Right renal cortex interstitium (tissue), 3 donors: ENCODE measurements at regions not wholly inside any gene's neighbourhood (a gene's known extent, or its start where the extent isn't known, plus 50 kb on each side); places are given as distances from the start of the nearest gene placed in this dataset.
"Not testable (repeated sequence)": the region's sequence is repeated elsewhere in the genome, so short reads cannot be mapped to it uniquely, and the experiment has no call there.

Experiments
- DNase-seq, 3 donors: peaks; one replicate each; pipeline ENCODE4 v3.0.0-alpha.2; 2013; ENCODE audit warnings: low read depth in 3 of 3, low spot score in 2 of 3

DNA sequence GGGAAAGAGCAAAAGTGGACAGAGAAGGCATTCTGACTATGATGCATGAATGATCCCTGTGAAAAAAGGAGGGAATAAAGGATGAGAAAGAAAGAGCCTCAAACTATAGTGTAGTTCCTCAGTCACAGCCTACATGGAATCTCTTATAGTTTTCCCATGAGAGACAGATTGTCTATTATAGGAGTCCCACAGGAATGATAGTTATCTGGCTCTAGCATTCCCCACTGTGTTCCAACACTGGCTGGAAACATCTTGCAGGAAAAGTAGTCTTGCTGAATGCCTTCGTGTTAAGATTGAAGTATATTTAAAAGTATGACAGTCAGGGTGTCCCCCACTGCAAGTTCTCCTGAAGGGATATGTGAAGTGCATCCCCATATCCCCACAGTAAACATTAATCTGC, 641.5 kb upstream of the NECTIN3 start:
- no peak for DNase-seq

- DNase-seq, result no peak
These were observed 635.4 kb upstream of the NECTIN3 start for GRCh38 chr3:110436209-110436608.

GRCh38 chr3:110440066-110440653, 631.5 kb upstream of the NECTIN3 start:
- DNase-seq, result not testable (repeated sequence)

- DNase-seq, result no peak
These were observed 617.5 kb upstream of the NECTIN3 start for GRCh38 chr3:110454066-110454465.

GRCh38 chr3:110456001-110456400, 615.6 kb upstream of the NECTIN3 start:
- no peak for DNase-seq

DNA sequence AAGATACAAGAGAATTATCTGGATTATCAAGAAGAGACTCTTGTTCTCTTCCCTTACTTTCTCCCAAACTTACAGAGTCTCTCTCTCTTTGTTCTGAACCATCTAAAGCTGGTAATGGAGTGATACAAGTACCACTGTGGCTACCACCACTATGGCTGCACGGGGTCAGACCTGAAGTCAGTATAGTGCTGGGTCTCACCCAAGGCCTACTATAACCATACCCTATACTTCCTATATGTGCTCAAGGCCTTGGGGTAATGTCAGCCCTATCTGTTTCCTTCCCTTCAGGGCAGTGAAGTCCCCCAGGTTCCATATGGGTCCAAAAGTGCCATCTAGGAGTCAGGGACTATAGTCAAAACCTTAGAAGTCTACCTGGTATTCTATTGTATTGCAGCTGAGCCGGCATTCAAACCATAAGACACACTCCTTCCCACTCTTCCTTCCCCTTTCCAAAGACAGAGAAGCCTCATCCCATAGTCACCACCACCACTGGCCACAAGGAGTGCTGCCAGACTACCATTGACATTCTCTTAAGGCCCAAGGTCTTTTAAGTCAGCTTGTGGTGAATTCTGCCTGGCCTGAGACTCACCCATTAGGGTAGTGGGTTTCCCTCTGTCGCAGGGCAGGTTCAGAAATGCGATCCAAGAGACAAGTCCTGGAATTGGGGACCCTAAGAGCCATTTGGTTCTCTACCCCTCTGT, 615.0 kb upstream of the NECTIN3 start:
- no peak for DNase-seq

GRCh38 chr3:110457508-110457907, 614.1 kb upstream of the NECTIN3 start:
- no peak for DNase-seq

- no peak for DNase-seq
These were observed 612.6 kb upstream of the NECTIN3 start for GRCh38 chr3:110459021-110459420.

DNA sequence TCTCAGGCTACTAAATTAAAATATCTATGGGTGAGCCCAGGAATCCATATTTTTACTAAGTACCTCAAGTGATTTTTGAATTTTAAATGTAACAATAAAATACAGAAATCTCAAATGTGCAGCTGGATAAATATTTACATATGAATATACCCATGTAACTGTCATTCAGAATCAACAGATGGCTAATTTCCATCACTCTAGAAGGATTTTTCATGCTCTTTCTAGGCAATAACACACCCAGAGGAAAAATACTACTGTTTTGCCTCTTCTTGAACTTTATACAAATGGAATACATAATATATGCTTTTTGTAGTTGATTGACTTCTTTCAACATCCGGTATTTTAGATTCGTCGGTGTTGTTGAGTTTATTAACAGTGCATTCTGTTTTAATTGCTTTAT, 601.3 kb upstream of the NECTIN3 start:
- no peak for DNase-seq

DNA sequence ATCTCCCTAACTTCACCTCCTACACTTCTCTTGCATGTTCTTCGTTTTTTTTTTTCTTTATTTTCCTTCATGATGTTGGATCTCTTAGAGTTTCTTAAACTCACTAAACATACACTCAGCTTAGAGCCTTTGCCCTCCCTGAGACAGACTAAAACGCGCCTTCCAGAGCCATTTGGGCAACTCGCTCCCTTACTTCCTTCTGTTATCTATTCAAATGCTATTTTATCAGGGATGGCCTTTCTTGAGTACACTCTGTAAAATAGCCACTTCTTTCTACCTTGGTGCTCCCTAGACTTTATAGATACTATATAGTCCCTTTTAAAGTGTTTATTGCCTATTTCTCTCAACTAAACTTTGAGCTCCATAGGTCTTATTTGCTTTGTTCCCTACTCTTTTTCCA, 598.2 kb upstream of the NECTIN3 start:
- no peak for DNase-seq

DNA sequence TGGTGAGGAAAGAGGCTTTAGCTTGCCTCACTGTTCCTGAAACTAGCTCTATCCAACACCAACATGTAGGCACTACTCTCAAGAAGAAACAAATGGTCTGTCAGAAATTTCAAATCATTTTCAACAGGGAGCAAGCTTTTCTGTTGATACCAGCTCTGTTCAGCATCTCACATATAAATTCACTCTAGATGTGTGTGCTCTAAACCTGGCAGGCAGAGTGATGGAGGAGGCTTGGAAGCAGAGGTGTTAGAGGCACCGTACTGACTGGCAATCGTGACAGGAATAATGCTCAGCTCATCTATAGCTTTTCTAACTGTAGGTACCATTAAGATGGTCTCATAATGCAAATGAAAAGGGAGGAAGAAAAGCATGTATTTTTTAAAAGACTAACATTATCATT, 597.2 kb upstream of the NECTIN3 start:
- no peak for DNase-seq

DNA sequence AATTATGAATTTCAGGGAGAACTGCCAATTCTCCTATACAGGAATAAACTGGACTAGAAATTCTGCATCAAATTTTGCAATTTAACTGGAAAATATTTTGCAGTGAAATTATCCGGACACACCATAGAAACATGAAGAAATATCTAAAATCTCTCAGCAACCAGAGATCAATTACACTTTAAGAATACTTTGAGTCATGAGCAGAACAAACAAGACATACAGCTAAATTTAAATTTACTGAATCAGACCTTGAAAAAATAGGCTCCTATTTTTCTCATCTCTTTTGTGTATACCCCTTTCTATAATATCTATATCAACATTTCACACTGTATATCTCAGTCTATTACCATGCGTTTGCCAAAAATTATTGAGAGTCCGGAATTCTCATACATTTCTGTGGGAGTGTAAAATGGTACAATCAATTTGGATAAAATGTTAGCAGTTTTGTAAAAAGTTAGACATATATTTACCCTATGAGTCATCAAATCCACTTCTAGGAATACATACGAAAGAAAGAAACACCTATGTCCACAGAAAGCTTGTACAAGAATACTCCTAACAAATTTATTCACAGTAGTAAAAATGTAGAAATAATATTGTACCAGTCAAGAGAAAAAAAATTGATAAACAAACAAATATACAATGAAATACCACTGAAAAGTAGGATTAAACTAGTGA, 593.1 kb upstream of the NECTIN3 start:
- no peak for DNase-seq

DNA sequence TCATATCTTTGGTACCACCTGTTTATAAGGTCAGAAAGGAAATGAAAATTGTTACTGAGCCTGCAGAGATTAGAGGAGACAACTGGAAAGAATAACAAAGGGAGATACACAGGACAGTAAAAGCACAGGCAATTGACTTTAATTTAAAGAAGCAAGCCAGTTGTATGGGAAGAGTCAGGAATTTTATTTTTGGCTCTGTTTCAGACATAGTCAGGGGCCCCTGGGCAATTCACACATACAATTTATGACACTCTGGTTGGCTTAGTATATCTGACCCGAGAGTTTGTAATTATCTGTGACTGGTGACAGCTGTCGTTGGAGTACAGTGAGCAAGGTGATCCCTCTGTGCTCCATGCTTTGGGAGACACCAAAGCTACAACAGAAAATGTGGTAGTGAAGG, 591.9 kb upstream of the NECTIN3 start:
- DNase-seq, result peak in 1 of 3 donors; percentile 10

DNA sequence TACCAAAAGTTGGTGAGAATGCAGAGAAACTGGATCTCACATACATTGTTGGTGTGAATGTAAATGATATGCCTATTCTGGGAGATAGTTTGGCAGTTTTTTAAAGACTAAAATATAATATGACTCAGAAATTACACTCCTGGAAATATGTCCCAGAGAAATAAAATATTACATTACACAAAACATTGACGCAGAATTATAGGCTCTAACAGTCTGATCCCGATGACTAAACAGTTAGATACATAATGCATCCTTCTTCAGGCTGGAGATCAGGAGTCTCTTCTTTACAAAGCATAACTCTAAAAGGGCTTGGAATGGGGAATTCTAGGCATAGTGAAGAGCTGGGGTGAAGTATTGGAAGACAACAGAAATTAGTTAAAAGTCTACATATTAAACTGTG, 586.2 kb upstream of the NECTIN3 start:
- no peak for DNase-seq

GRCh38 chr3:110487840-110488239, 583.8 kb upstream of the NECTIN3 start:
- DNase-seq, result no peak

DNA sequence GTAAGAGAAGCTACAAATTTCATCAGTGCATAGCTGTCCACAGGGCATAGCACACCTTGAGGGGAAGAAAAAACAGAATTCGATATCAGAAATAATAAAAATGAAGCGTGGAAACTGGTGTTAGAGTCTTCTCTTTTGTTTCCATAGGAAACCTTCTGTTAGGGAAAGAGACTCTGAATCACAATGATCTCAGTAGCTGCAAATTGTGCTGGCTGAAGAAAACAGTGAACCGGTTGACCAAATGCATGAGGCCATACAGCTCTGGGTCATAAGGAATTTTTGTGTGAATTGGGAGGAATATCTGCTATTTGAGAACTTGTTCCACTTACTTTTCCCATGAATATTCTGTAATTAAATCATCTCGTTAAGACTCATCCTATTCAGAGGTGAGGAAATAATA, 580.2 kb upstream of the NECTIN3 start:
- DNase-seq, result no peak

DNA sequence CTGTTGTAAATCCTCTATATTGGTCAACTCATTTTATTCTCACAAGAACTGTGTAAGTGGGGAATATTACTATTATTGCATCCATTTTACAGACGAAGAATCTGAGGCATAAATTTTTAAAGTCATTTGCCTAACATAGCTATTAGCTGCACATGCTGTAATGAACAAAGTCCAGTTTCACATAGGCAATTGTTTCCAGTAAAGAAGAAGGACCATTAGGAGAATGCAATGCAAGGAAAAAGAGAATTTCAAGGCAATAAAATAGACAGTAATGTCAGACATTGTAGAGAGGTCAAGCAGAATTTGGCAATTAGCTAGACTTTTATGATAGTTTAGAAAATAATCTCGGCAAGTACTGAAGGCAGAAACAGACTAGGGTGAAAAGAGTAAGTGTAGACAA, 578.7 kb upstream of the NECTIN3 start:
- no peak for DNase-seq

DNA sequence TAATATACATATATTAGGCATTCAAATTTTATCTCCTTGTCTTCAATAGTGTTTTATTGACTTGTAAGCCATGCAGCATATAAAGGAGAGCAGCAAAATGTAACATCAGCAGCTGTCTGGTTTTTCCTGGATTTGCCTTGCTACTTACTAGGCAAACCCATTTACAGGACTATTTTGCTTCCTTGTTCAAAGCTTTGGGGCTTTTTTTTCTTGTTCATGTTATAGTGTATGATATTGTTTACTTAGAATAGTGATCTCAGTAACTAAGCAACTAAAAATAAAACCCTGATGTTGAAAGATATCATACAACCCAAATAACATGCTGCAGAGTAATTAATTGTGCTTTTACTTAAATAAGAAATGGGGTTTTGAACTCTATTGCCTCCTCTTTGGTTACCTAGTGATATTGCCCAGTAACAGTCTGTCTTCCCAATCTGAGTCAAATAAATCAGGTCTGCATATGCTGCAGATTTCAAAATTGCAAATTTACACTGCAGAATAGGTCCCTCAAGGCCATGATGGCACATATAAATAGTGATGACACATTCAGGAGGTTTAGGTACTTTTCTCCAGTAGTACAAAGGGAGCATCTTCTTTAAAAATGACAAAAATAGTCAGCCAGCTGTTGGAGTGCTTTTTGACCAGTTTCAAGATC, 578.1 kb upstream of the NECTIN3 start:
- DNase-seq, result no peak

DNA sequence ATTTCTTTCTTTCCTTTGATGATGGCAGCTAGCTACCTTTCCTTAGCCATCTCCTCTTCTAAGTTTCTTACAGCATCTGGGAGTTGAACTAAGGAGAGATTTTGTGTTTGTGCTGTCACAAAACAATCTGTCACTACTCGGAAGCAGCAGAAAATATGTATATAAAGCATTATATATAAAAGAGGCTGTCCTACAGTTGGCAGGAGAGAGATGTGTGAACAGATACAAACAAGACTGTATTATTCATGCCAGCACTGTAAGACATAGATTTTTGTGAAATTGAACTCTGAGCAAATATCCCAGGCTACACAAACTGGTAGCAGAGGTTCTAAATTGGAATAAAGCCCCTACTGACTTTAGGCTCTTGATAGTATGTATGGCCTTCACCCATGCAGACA, 577.5 kb upstream of the NECTIN3 start:
- no peak for DNase-seq

DNA sequence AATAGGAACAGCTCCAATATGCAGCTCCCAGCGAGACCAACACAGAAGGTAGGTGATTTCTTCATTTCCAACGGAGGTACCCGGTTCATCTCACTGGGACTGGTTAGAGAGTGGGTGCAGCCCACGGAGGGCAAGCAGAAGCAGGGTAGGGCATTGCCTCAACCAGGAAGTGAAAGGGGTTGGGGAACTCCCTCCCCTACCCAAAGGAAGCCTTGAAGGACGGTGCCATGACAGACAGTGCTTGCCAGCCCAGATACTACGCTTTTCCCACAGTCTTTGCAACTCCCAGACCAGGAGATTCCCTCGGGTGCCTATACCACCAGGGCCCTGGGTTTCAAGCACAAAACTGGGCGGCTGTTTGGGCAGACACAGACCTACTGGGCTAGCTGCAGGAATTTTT, 576.9 kb upstream of the NECTIN3 start:
- no peak for DNase-seq

GRCh38 chr3:110495201-110495927, 576.3 kb upstream of the NECTIN3 start:
- no peak for DNase-seq
